GM18951 (cell line): ENCODE measurements at regions not wholly inside any gene's neighbourhood (a gene's known extent, or its start where the extent isn't known, plus 50 kb on each side); places are given as distances from the start of the nearest gene placed in this dataset.
"Not testable (repeated sequence)": the region's sequence is repeated elsewhere in the genome, so short reads cannot be mapped to it uniquely, and the experiment has no call there.

Experiments used
- POLR2A ChIP-seq: IDR thresholded peaks from 4 replicates; pipeline ENCODE4 v1.6.1; 2011; ENCODE audit warnings: mild to moderate bottlenecking; ENCODE audit not compliant: insufficient read length, insufficient read depth; ENCODE audit errors: extremely low read depth
- in situ Hi-C: fragments of 300-500 bp; cut with MboI; formaldehyde crosslinking; loops from one replicate; pipeline ENCODE4 v1.12.0; 2022; ENCODE audit warnings: low sequenced_read_pairs, mixed read lengths, inconsistent platforms; ENCODE audit not compliant: unreplicated experiment

- in situ Hi-C loops = loop anchor here (25.0 kb wide), 2 partner anchors 480 to 580 kb away; partner anchors contain the start of gene ABAT
- TF ChIP-seq POLR2A = no peak
Measured at GRCh38 chr16:9141813-9142212, 50.4 kb downstream of the HAPSTR1 start.

- in situ Hi-C loops = loop anchor here (25.0 kb wide), 2 partner anchors 482 to 582 kb away; partner anchors contain the start of gene ABAT
- no peak for TF ChIP-seq POLR2A
Measured at GRCh38 chr16:9144106-9144505, 52.7 kb downstream of the HAPSTR1 start.

- in situ Hi-C loops = loop anchor here (25.0 kb wide), 2 partner anchors 486 to 586 kb away; partner anchors contain the start of gene ABAT
- no peak for TF ChIP-seq POLR2A
Measured at GRCh38 chr16:9148374-9149015, 57.1 kb downstream of the HAPSTR1 start.

- TF ChIP-seq POLR2A = no peak
Measured at GRCh38 chr16:9151074-9151473, 59.6 kb downstream of the HAPSTR1 start.

GRCh38 chr16:9151597-9151996, 60.2 kb downstream of the HAPSTR1 start:
- in situ Hi-C loops = no loop called here
- no peak for TF ChIP-seq POLR2A

More at GRCh38 chr16:9151074-9151473, 59.6 kb downstream of the HAPSTR1 start:
- in situ Hi-C loops = no loop called here

DNA sequence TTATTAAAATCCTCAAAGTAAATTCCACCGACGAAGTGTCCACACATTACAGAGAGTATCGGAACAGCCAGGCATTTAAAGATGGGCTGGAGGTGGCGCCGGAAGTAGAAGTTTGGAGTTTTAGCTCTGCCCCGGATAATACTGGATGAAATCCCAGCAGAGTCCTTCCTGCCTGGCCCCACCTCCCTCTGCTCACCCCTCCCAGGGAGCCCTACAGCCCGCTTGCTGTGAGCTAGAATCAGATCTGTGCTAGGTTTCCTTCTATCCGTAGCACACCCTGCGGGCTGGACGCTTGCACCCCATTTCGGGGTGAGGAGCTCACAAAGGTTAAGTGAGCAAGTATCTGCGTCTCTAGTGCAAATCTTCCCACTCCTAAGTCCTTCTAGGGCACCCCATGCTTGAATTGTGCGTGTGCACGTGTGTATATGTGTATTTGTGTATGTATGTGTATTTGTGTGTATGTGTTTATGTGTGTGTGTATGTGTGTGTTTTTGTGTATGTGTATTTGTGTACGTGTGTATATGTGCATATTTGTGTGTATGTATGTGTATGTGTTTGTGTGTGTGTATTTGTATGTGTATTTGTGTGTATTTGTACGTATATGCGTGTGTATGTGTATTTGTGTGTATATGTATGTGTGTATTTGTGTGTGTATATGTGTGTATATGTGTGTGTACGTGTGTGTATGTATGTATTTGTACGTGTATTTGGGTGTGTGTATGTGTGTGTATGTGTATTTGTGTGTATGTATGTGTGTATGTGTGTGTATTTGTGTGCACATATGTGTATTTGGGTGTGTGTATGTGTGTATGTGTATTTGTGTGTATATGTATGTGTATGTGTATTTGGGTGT, 61.4 kb downstream of the HAPSTR1 start:
- no peak for TF ChIP-seq POLR2A
- in situ Hi-C loops = no loop called here

- TF ChIP-seq POLR2A = no peak
- in situ Hi-C loops = no loop called here
Measured at GRCh38 chr16:9153502-9153864, 62.0 kb downstream of the HAPSTR1 start.

- in situ Hi-C loops = no loop called here
- no peak for TF ChIP-seq POLR2A
Measured at GRCh38 chr16:9154567-9155410, 63.3 kb downstream of the HAPSTR1 start.

GRCh38 chr16:9155871-9156270, 64.4 kb downstream of the HAPSTR1 start:
- in situ Hi-C loops = no loop called here
- TF ChIP-seq POLR2A = no peak

DNA sequence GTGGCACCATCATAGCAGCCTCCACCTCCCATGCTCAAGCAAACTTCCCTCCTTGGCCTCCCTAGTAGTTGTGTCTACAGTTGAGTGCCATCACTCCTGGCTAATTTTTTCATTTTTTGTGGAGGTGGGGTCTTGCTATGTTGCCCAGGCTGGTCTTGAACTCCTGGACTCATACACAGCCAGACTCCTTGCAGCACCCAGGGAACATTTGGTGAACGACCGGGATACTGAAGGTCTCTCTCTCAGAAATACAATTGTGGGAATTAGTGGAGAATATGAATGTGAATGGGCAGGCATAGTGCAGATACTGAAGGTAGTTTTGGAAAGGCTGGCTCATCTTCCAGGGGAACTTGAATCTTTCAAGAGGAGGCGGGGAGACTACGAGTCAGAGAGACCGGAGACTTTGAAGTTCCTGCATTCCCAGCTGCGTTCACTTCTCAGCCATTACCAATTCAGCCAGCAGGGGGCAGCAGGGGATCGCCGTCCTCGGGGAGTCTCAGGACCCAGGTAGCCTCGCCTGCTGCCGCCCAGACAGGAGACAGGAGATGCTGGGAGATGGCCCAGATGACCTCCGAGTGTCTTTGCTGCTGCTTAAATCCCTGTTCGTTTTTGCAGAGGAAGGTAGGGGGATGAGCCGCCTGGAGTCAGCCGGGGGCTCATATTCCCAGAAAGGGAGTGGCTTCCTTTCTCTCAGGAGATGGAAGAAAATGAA, 68.6 kb downstream of the HAPSTR1 start:
- in situ Hi-C loops = no loop called here
- TF ChIP-seq POLR2A = no peak

DNA sequence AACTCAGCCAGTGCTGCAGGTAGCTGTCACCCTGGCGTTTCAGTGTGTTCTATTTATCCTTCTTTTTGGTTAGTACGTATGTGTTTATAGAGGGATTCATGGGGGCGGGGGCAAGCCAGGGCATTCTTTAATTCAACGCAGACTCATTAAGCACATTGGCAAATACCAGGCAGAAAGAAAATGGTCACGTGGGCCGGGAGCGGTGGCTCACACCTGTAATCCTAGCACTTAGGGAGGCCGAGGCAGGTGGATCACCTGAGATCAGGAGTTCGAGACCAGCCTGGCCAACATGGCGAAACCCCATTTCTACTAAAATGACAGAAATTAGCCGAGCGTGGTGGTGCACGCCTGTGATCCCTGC, 69.1 kb downstream of the HAPSTR1 start:
- TF ChIP-seq POLR2A = no peak
- in situ Hi-C loops = no loop called here

GRCh38 chr16:9165681-9166080, 74.2 kb downstream of the HAPSTR1 start:
- in situ Hi-C loops = no loop called here
- TF ChIP-seq POLR2A = no peak

- in situ Hi-C loops = not testable (repeated sequence)
Measured at GRCh38 chr16:9166326-9166993, 75.0 kb downstream of the HAPSTR1 start.
